ENCODE measurements at regions not wholly inside any gene's neighbourhood (a gene's known extent, or its start where the extent isn't known, plus 50 kb on each side); places are given as distances from the start of the nearest gene placed in this dataset.

DNA sequence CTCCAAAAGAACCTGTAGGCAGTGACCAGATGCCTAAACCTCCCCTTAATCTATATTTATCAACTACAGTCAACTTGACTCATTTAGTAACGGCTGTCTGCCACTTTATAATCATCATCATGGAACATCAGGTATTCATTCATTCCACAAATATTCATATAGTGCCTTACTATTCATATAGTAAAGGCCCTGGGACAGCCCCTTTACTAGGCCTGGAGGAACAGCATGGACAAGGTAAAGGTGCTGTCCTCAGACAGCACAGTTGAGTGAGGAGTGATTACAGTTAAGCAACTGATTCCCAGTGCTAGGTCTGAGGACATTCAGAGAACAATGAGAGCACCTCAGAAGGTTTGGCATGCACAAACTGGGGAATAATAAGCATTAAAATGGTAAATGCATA lies 346.5 kb upstream of the RORA start:
- TF ChIP-seq, protein P1, sequence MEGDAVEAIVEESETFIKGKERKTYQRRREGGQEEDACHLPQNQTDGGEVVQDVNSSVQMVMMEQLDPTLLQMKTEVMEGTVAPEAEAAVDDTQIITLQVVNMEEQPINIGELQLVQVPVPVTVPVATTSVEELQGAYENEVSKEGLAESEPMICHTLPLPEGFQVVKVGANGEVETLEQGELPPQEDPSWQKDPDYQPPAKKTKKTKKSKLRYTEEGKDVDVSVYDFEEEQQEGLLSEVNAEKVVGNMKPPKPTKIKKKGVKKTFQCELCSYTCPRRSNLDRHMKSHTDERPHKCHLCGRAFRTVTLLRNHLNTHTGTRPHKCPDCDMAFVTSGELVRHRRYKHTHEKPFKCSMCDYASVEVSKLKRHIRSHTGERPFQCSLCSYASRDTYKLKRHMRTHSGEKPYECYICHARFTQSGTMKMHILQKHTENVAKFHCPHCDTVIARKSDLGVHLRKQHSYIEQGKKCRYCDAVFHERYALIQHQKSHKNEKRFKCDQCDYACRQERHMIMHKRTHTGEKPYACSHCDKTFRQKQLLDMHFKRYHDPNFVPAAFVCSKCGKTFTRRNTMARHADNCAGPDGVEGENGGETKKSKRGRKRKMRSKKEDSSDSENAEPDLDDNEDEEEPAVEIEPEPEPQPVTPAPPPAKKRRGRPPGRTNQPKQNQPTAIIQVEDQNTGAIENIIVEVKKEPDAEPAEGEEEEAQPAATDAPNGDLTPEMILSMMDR (conservative IDR thresholded peaks at IDR 0.05) = no peak
- no peak overlapping the region for H3K27ac ChIP-seq

- H3K27ac ChIP-seq = no peak overlapping the region
- TF ChIP-seq, protein P1 (conservative IDR thresholded peaks at IDR 0.05) = no peak
These were observed 341.9 kb upstream of the RORA start for GRCh38 chr15:61571026-61571425.

- TF ChIP-seq, protein P1 (conservative IDR thresholded peaks at IDR 0.05) = no peak
- no peak overlapping the region for H3K27ac ChIP-seq
These were observed 335.7 kb upstream of the RORA start for GRCh38 chr15:61564785-61565184.

- TF ChIP-seq, protein P1 (conservative IDR thresholded peaks at IDR 0.05) = no peak
- no peak overlapping the region for H3K27ac ChIP-seq
These were observed 329.4 kb upstream of the RORA start for GRCh38 chr15:61558172-61559136.

- H3K27ac ChIP-seq = no peak overlapping the region
- TF ChIP-seq, protein P1 (conservative IDR thresholded peaks at IDR 0.05) = no peak
These were observed 327.0 kb upstream of the RORA start for GRCh38 chr15:61556037-61556648.

DNA sequence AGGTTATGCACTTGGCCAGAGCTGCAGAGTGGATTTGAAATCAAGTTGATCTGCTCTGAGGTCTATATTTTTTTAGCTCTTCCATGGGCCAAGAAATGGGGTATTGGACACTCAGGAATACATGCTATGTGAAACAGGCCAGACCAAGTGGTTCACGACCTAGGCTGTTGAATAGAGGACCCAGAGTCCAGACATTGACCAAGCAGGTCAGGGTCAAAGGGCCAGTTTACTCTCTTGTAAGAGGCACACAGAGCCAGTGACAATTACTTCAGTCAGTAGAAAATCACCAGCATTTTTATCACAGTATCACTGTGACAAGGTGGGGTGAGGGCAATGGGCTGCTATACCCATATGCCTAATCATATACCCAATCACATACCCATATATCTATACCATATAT lies 320.6 kb upstream of the RORA start:
- H3K27ac ChIP-seq = no peak overlapping the region
- TF ChIP-seq, protein P1 (conservative IDR thresholded peaks at IDR 0.05) = no peak

GRCh38 chr15:61545763-61546162 lies 316.7 kb upstream of the RORA start:
- TF ChIP-seq, protein P1 (conservative IDR thresholded peaks at IDR 0.05) = no peak
- no peak overlapping the region for H3K27ac ChIP-seq
